HG03280 (cell line): ENCODE measurements at regions not wholly inside any gene's neighbourhood (a gene's known extent, or its start where the extent isn't known, plus 50 kb on each side); places are given as distances from the start of the nearest gene placed in this dataset.

Experiments used
- ATAC-seq: cut with Tn5 transposase; IDR thresholded peaks from one replicate; pipeline ENCODE4 v1.9.1; 2021; ENCODE audit warnings: mild to moderate bottlenecking, moderate library complexity; ENCODE audit not compliant: unreplicated experiment

GRCh38 chr3:98969295-98969694 lies 67.8 kb upstream of the DCBLD2 start:
- ATAC-seq: no peak

GRCh38 chr3:98968824-98969223 lies 67.3 kb upstream of the DCBLD2 start:
- no peak for ATAC-seq

GRCh38 chr3:98968347-98968746 lies 66.9 kb upstream of the DCBLD2 start:
- no peak for ATAC-seq

GRCh38 chr3:98967758-98968157 lies 66.3 kb upstream of the DCBLD2 start:
- ATAC-seq: no peak

- ATAC-seq: no peak
Observed at GRCh38 chr3:98966862-98967546, 65.5 kb upstream of the DCBLD2 start.

- ATAC-seq: no peak
Observed at GRCh38 chr3:98966434-98966833, 64.9 kb upstream of the DCBLD2 start.

GRCh38 chr3:98964784-98965183 lies 63.3 kb upstream of the DCBLD2 start:
- no peak for ATAC-seq

- no peak for ATAC-seq
Observed at GRCh38 chr3:98963546-98963945, 62.1 kb upstream of the DCBLD2 start.

GRCh38 chr3:98962951-98963350 lies 61.5 kb upstream of the DCBLD2 start:
- ATAC-seq: no peak

GRCh38 chr3:98962189-98962930 lies 60.9 kb upstream of the DCBLD2 start:
- ATAC-seq: no peak

GRCh38 chr3:98961161-98962155 lies 60.0 kb upstream of the DCBLD2 start:
- no peak for ATAC-seq

GRCh38 chr3:98957681-98958080 lies 56.2 kb upstream of the DCBLD2 start:
- no peak for ATAC-seq

GRCh38 chr3:98956008-98956407 lies 54.5 kb upstream of the DCBLD2 start:
- no peak for ATAC-seq

GRCh38 chr3:98954791-98955604 lies 53.5 kb upstream of the DCBLD2 start:
- no peak for ATAC-seq

- no peak for ATAC-seq
Observed at GRCh38 chr3:98954242-98954641, 52.7 kb upstream of the DCBLD2 start.

- no peak for ATAC-seq
Observed at GRCh38 chr3:98952404-98952803, 50.9 kb upstream of the DCBLD2 start.
